Colonic mucosa (tissue), 4 donors: ENCODE measurements at regions not wholly inside any gene's neighbourhood (a gene's known extent, or its start where the extent isn't known, plus 50 kb on each side); places are given as distances from the start of the nearest gene placed in this dataset.
"Not testable (repeated sequence)": the region's sequence is repeated elsewhere in the genome, so short reads cannot be mapped to it uniquely, and the experiment has no call there.

Experiments used
- DNase-seq: peaks from one replicate; pipeline ENCODE4 v3.0.0-alpha.2; 2020
- H3K27ac ChIP-seq: fragments of 200-600 bp; one replicate; pipeline ENCODE4 v1.8.0; 2021
- H3K27me3 ChIP-seq: fragments of 200-600 bp; one replicate; pipeline ENCODE4 v1.8.0; 2021
- H3K36me3 ChIP-seq: fragments of 200-600 bp; one replicate; pipeline ENCODE4 v1.8.0; 2021
- H3K4me1 ChIP-seq: fragments of 200-600 bp; one replicate; pipeline ENCODE4 v1.8.0; 2021; ENCODE audit warnings: mild to moderate bottlenecking
- H3K4me3 ChIP-seq: fragments of 200-600 bp; one replicate; pipeline ENCODE4 v1.8.0; 2021
- H3K9ac ChIP-seq, 2 donors: one replicate each; pipeline ENCODE4 v1.7.0; 2013; ENCODE audit warnings: control low read depth in 2 of 2, low read depth in 2 of 2, low read length in 2 of 2
- H3K9me3 ChIP-seq: fragments of 200-600 bp; one replicate; pipeline ENCODE4 v1.8.0; 2021
- CTCF ChIP-seq: fragments of 200-600 bp; IDR thresholded peaks from one replicate; pipeline ENCODE4 v1.8.0; 2022; ENCODE audit warnings: antibody characterized with exemption, mild to moderate bottlenecking
- intact Hi-C: fragments of 100-400 bp; cut with DNase I; formaldehyde crosslinking; loops from one replicate; pipeline ENCODE4 v1.14.1; 2022
- donor health status: healthy.
- donor health status: DM: no; HTN: no; CAD: no.
- donor health status: DM: no; HTN: no; CAD: no.

- H3K9ac ChIP-seq, H3K4me3 ChIP-seq, H3K36me3 ChIP-seq, H3K27ac ChIP-seq, DNase-seq, H3K4me1 ChIP-seq, H3K27me3 ChIP-seq: not testable (repeated sequence)
- intact Hi-C loops = loop anchor here (10.0 kb wide), 1 partner anchor 321 kb away; the partner anchor contains the start of genes RND2 and VAT1
- H3K9me3 ChIP-seq = peaks cover 17% of the 10 kb centered on the region
Measured at GRCh38 chr17:43345515-43345914, 53.3 kb upstream of the ARL4D start.

- H3K9ac ChIP-seq = peak overlapping the region in 1 of 2 donors; percentile 35
- H3K4me3 ChIP-seq = no peak overlapping the region
- no peaks in the 10 kb centered on the region for H3K27me3 ChIP-seq
- TF ChIP-seq CTCF = no peak
- H3K4me1 ChIP-seq = no peaks in the 10 kb centered on the region
- intact Hi-C loops = loop anchor here (10.0 kb wide), 1 partner anchor 320 kb away; the partner anchor contains the start of genes RND2 and VAT1
- no peak overlapping the region for H3K27ac ChIP-seq
- no peaks in the 10 kb centered on the region for H3K36me3 ChIP-seq
- H3K9me3 ChIP-seq = peaks cover 17% of the 10 kb centered on the region
- DNase-seq = no peak
Measured at GRCh38 chr17:43344685-43345084, 54.1 kb upstream of the ARL4D start.

GRCh38 chr17:43342589-43342890 is 56.3 kb upstream of the ARL4D start:
- Histone ChIP-seq H3K9ac (no peak overlapping the region), H3K27ac (no peak overlapping the region), H3K27me3 (no peaks in the 10 kb centered on the region), H3K4me1 (no peaks in the 10 kb centered on the region), H3K9me3 (peaks cover 4% of the 10 kb centered on the region), H3K36me3 (no peaks in the 10 kb centered on the region), H3K4me3 (no peak overlapping the region)
- DNase-seq = no peak
- intact Hi-C loops = loop anchor here (10.0 kb wide), 1 partner anchor 318 kb away; the partner anchor contains the start of genes RND2 and VAT1
- no peak for TF ChIP-seq CTCF

GRCh38 chr17:43341715-43342588 is 56.8 kb upstream of the ARL4D start:
- DNase-seq = no peak
- Histone ChIP-seq H3K27me3 (no peaks in the 10 kb centered on the region), H3K9me3 (no peaks in the 10 kb centered on the region), H3K36me3 (no peaks in the 10 kb centered on the region), H3K27ac (no peak overlapping the region), H3K4me1 (no peaks in the 10 kb centered on the region), H3K4me3 (no peak overlapping the region), H3K9ac (no peak overlapping the region)
- intact Hi-C loops = loop anchor here (10.0 kb wide), 1 partner anchor 317 kb away; the partner anchor contains the start of genes RND2 and VAT1
- no peak for TF ChIP-seq CTCF

GRCh38 chr17:43338886-43339516 is 59.8 kb upstream of the ARL4D start:
- Histone ChIP-seq H3K36me3 (no peaks in the 10 kb centered on the region), H3K27ac (no peak overlapping the region), H3K4me1 (no peaks in the 10 kb centered on the region), H3K9me3 (no peaks in the 10 kb centered on the region), H3K4me3 (no peak overlapping the region), H3K9ac (no peak overlapping the region), H3K27me3 (no peaks in the 10 kb centered on the region)
- intact Hi-C loops = no loop called here
- peak; percentile 81 for DNase-seq
- TF ChIP-seq CTCF = peak; percentile 72
